ENCODE measurements at regions not wholly inside any gene's neighbourhood (a gene's known extent, or its start where the extent isn't known, plus 50 kb on each side); places are given as distances from the start of the nearest gene placed in this dataset.
"Not testable (repeated sequence)": the region's sequence is repeated elsewhere in the genome, so short reads cannot be mapped to it uniquely, and the experiment has no call there.

DNA sequence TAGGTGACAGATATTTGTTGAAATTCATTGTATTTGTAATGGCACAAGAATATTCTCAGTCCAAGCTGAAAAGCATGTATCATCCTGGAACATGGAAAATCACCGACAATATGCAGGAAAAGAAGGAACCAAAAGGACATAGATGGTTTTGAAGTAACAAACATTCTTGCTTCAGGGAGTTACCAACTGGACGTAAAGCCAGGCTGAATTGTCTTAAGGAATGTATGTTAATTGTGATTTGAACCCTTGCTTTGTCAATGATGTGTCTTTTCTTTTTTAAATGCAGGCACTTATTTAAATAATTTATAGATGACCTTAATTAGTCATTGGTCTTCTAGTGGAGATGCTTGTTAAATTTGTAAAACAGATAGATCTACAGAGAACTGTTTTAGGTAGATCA is 489.4 kb upstream of the ZP4 start:
- no peak for ATAC-seq

GRCh38 chr1:238379446-238379845 is 488.7 kb upstream of the ZP4 start:
- not testable (repeated sequence) for ATAC-seq

More for the DNA sequence above, 489.4 kb upstream of the ZP4 start:
- no peak for TF ChIP-seq ESRRG (CRISPR knock-in tag; IDR thresholded peaks at IDR 0.05)
- no peak for TF ChIP-seq CSRNP3 (CRISPR knock-in tag; IDR thresholded peaks at IDR 0.05)
- TF ChIP-seq RARB (CRISPR knock-in tag; IDR thresholded peaks at IDR 0.05) = no peak

DNA sequence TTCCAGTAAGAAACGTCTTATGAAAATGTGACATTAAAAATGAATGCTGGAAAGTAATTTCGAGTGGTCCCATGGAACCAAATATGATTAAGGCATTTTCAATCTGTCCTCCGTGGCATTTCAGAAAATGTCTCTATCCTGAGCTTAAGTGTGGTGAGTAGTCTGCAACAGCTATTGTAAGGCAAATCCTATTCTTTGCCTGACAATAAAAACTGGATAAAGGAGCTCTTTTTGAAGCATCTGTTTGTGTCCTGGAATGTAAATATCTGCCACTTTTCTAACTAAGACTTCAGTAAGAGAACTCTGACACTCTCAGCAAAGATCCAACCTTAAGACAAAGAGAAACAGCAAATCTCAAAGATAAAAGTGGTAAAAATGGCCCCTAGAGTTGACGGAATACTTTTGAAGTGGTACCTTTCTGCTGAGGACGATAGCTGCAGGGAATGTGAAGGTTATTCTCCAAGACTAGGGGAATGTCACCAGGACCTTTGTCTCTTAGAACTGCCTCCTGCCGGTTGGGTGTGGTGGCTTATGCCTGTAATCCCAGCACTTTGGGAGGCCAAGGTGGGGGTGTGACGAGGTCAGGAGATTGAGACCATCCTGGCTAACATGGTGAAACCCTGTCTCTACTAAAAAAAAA is 486.7 kb upstream of the ZP4 start:
- TF ChIP-seq ZC3H10 (CRISPR knock-in tag; IDR thresholded peaks at IDR 0.05) (no peak), SNAI2 (CRISPR knock-in tag; IDR thresholded peaks at IDR 0.05) (no peak), GLIS3 (CRISPR knock-in tag; IDR thresholded peaks at IDR 0.05) (no peak), ARNTL (CRISPR knock-in tag; IDR thresholded peaks at IDR 0.05; ENCODE audit: borderline replicate concordance, low read depth) (no peak)
- ATAC-seq = no peak

GRCh38 chr1:238370599-238370998 is 479.9 kb upstream of the ZP4 start:
- TF ChIP-seq BACH2 (CRISPR knock-in tag; IDR thresholded peaks at IDR 0.05; ENCODE audit: borderline replicate concordance) = no peak
- TF ChIP-seq RARB (CRISPR knock-in tag; IDR thresholded peaks at IDR 0.05) = no peak
- TF ChIP-seq, protein P1, sequence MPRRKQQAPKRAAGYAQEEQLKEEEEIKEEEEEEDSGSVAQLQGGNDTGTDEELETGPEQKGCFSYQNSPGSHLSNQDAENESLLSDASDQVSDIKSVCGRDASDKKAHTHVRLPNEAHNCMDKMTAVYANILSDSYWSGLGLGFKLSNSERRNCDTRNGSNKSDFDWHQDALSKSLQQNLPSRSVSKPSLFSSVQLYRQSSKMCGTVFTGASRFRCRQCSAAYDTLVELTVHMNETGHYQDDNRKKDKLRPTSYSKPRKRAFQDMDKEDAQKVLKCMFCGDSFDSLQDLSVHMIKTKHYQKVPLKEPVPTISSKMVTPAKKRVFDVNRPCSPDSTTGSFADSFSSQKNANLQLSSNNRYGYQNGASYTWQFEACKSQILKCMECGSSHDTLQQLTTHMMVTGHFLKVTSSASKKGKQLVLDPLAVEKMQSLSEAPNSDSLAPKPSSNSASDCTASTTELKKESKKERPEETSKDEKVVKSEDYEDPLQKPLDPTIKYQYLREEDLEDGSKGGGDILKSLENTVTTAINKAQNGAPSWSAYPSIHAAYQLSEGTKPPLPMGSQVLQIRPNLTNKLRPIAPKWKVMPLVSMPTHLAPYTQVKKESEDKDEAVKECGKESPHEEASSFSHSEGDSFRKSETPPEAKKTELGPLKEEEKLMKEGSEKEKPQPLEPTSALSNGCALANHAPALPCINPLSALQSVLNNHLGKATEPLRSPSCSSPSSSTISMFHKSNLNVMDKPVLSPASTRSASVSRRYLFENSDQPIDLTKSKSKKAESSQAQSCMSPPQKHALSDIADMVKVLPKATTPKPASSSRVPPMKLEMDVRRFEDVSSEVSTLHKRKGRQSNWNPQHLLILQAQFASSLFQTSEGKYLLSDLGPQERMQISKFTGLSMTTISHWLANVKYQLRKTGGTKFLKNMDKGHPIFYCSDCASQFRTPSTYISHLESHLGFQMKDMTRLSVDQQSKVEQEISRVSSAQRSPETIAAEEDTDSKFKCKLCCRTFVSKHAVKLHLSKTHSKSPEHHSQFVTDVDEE (CRISPR knock-in tag; IDR thresholded peaks at IDR 0.05) = no peak
- no peak for TF ChIP-seq TOX (CRISPR knock-in tag; IDR thresholded peaks at IDR 0.05; ENCODE audit: borderline replicate concordance)
- no peak for TF ChIP-seq SNAI2 (CRISPR knock-in tag; IDR thresholded peaks at IDR 0.05)
- TF ChIP-seq TCF4 (CRISPR knock-in tag; IDR thresholded peaks at IDR 0.05; ENCODE audit: borderline replicate concordance) = no peak
- TF ChIP-seq ISL1 (CRISPR knock-in tag; IDR thresholded peaks at IDR 0.05) = no peak
- no peak for TF ChIP-seq PATZ1 (CRISPR knock-in tag; IDR thresholded peaks at IDR 0.05; ENCODE audit: borderline replicate concordance)
- no peak for TF ChIP-seq ESRRG (CRISPR knock-in tag; IDR thresholded peaks at IDR 0.05)
- no peak for TF ChIP-seq CSRNP3 (CRISPR knock-in tag; IDR thresholded peaks at IDR 0.05)
- no peak for TF ChIP-seq GLIS3 (CRISPR knock-in tag; IDR thresholded peaks at IDR 0.05)
- no peak for ATAC-seq

DNA sequence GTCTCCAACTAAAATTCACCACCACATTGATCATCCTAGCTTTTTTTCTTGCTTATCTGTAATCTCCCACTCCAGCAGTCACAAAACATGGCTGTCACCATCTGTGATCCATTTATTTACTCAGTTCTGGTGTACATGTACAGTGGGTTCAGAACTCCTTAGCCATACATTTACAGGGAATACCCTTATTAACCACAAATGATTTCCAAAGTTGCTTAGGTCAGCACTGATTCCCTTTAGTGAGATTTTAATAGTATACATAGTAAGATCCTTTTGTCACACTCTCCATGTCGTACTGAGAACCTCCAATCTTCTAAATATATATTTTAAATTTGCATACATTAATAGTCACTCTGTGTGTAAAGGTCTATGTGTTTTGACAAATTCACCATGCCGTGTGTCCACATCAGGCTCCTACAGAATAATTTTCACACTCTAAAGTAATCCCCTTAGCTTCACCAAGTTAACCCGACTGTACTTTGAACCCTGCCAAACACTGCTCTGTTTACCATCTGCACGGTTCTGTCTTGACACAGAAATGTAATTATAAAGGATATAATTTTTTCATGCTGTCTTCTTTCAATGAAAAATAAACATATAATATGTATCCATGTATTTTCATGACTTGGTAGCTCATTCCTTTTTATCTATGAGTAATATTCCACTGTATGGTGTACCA is 473.6 kb upstream of the ZP4 start:
- no peak for TF ChIP-seq ZFP3 (CRISPR knock-in tag; IDR thresholded peaks at IDR 0.05)
- no peak for TF ChIP-seq ZC3H10 (CRISPR knock-in tag; IDR thresholded peaks at IDR 0.05)
- TF ChIP-seq OSR1 (CRISPR knock-in tag; IDR thresholded peaks at IDR 0.05) = no peak
- TF ChIP-seq ZNF70 (CRISPR knock-in tag; IDR thresholded peaks at IDR 0.05) = no peak
- no peak for TF ChIP-seq ZNF8 (CRISPR knock-in tag; IDR thresholded peaks at IDR 0.05)
- TF ChIP-seq ZNF565 (CRISPR knock-in tag; conservative IDR thresholded peaks at IDR 0.05; ENCODE audit: low read depth) = no peak
- ATAC-seq = no peak

All from SK-N-SH treated with all-trans-retinoic acid at 6 μM for 48 hours (cell line).